HepG2 (cell line): ENCODE measurements at regions not wholly inside any gene's neighbourhood (a gene's known extent, or its start where the extent isn't known, plus 50 kb on each side); places are given as distances from the start of the nearest gene placed in this dataset.

Experiments used
- ATAC-seq: fragments of 200-7000 bp; cut with Tn5 transposase; 3 replicates; pipeline ENCODE4 v1.9.1; 2020; ENCODE audit warnings: mild to moderate bottlenecking, moderate library complexity
- BruUV-seq: library from RNA; stranded (reverse); fragments of 400-500 nt; replicated peaks from 2 replicates; lab custom pipeline; 2021; lab: Mats Ljungman, UMichigan
- CTCF ChIA-PET: fragments of 300-600 bp; formaldehyde crosslinking; extraction: SDS; loops from one replicate; lab custom pipeline; 2021; ENCODE audit warnings: low total read pairs, inconsistent platforms, low intra/inter-chr PET ratio; lab: Yijun Ruan, JAX
- POLR2A ChIA-PET: fragments of 350-600 bp; sonication (Branson Sonifier 250); formaldehyde crosslinking; loops from one replicate; lab custom pipeline; 2020; ENCODE audit warnings: antibody characterized with exemption, inconsistent platforms; lab: Yijun Ruan, JAX
- DNase-seq: peaks from one replicate; pipeline ENCODE4 v3.0.0-alpha.2; 2015; ENCODE audit warnings: low spot score
- FAIRE-seq: peaks from 3 replicates; lab custom pipeline; 2011; peaks lifted over from hg19 to GRCh38; lab: Jason Lieb, UNC
- H2AFZ ChIP-seq: one replicate; pipeline ENCODE4 v1.6.1; 2011; ENCODE audit warnings: low read length, inconsistent platforms
- H3K27ac ChIP-seq: fragments of 300-600 bp; 3 replicates; pipeline ENCODE4 v1.8.0; 2011; ENCODE audit warnings: mixed run types, mild to moderate bottlenecking, mixed read lengths, low read length, inconsistent platforms; ENCODE audit not compliant: insufficient read depth; ENCODE audit errors: extremely low read length
- H3K27me3 ChIP-seq, 2 experiments: fragments of 200-600 bp in 1 of 2; 2 replicates in 1 of 2; 3 replicates in 1 of 2; pipeline versions ENCODE4 v1.6.0 to v1.8.0; 2011; ENCODE audit warnings: low read length in 2 of 2, mild to moderate bottlenecking in 2 of 2, moderate library complexity in 2 of 2, inconsistent platforms in 1 of 2; ENCODE audit not compliant: insufficient read depth in 2 of 2, control insufficient read depth in 1 of 2
- H3K36me3 ChIP-seq, 2 experiments: fragments of 200-600 bp in 1 of 2; replicated peaks in 1 of 2; 2 replicates in 1 of 2; 3 replicates in 1 of 2; pipeline versions ENCODE4 v1.5.1 to v1.8.0; 2011; ENCODE audit warnings: low read length in 2 of 2, inconsistent platforms in 1 of 2; ENCODE audit not compliant: insufficient read depth in 2 of 2, control insufficient read depth in 1 of 2
- H3K4me1 ChIP-seq: 2 replicates; pipeline ENCODE4 v1.5.1; 2012; ENCODE audit warnings: low read length, inconsistent platforms; ENCODE audit not compliant: insufficient read depth
- H3K4me2 ChIP-seq: 2 replicates; pipeline ENCODE4 v1.6.0; 2011; ENCODE audit warnings: low read depth, low read length, inconsistent platforms
- H3K4me3 ChIP-seq, 3 experiments: fragments of 200-600 bp in 1 of 3; sonication (generic), shearing (Covaris generic) in 1 of 3; replicated peaks in 1 of 3; 2 replicates each; pipeline ENCODE4 v1.5.1; 2011 to 2016; ENCODE audit warnings: low read length in 3 of 3, inconsistent platforms in 2 of 3, low read depth in 2 of 3, mild to moderate bottlenecking in 2 of 3, control low read depth in 1 of 3, mixed read lengths in 1 of 3; ENCODE audit not compliant: insufficient read depth in 1 of 3
- H3K79me2 ChIP-seq: one replicate; pipeline ENCODE4 v1.6.1; 2011; ENCODE audit warnings: low read length, inconsistent platforms; ENCODE audit not compliant: insufficient read depth
- H3K9ac ChIP-seq: 2 replicates; pipeline ENCODE4 v1.6.0; 2011; ENCODE audit warnings: mild to moderate bottlenecking, low read depth, low read length, inconsistent platforms; ENCODE audit not compliant: insufficient read depth
- H3K9me3 ChIP-seq: 2 replicates; pipeline ENCODE4 v1.5.1; 2012; ENCODE audit warnings: mild to moderate bottlenecking, low read length
- H4K20me1 ChIP-seq: 2 replicates; pipeline ENCODE4 v1.6.0; 2011; ENCODE audit warnings: inconsistent platforms, mild to moderate bottlenecking, low read length, moderate library complexity; ENCODE audit not compliant: insufficient read depth
- CBX1 ChIP-seq: IDR thresholded peaks from one replicate; pipeline ENCODE4 v1.6.1; 2016; ENCODE audit warnings: antibody characterized with exemption, low read depth
- CHCHD3 ChIP-seq: sonication (generic); formaldehyde crosslinking; IDR thresholded peaks from 2 replicates; pipeline ENCODE4 v1.8.0; 2022; ENCODE audit warnings: mild to moderate bottlenecking, missing genetic modification reagents, moderate library complexity
- KAT2B ChIP-seq: fragments of 150-350 bp; IDR thresholded peaks from 2 replicates; pipeline ENCODE4 v1.6.1; 2014; ENCODE audit warnings: low read depth, low read length, borderline replicate concordance
- KLF16 ChIP-seq, 2 experiments: sonication (generic) in 1 of 2; formaldehyde crosslinking in 1 of 2; IDR thresholded peaks; 2 replicates each; pipeline versions ENCODE4 v1.6.1 to v1.8.0; 2016 to 2023; ENCODE audit warnings: missing genetic modification reagents in 2 of 2, missing compliant biosample characterization in 1 of 2
- PHF20 ChIP-seq: sonication (generic); formaldehyde crosslinking; IDR thresholded peaks from 2 replicates; pipeline ENCODE4 v1.5.0; 2020; ENCODE audit warnings: mild to moderate bottlenecking, missing genetic modification reagents
- RBAK ChIP-seq: sonication (generic); formaldehyde crosslinking; IDR thresholded peaks from 2 replicates; pipeline ENCODE4 v1.5.1; 2020; ENCODE audit warnings: mild to moderate bottlenecking, missing genetic modification reagents
- SMC3 ChIP-seq: IDR thresholded peaks from 2 replicates; pipeline ENCODE4 v1.6.1; 2011; ENCODE audit warnings: low read length, improper control_type of control experiment
- SP2 ChIP-seq: sonication (generic); formaldehyde crosslinking; IDR thresholded peaks from 2 replicates; pipeline ENCODE4 v1.5.1; 2020; ENCODE audit warnings: mild to moderate bottlenecking, missing genetic modification reagents
- TOE1 ChIP-seq: sonication (generic); formaldehyde crosslinking; IDR thresholded peaks from 2 replicates; pipeline ENCODE4 v1.4.0; 2020; ENCODE audit warnings: mild to moderate bottlenecking, missing genetic modification reagents
- ZC3H13 ChIP-seq: sonication (generic); formaldehyde crosslinking; IDR thresholded peaks from 2 replicates; pipeline ENCODE4 v1.8.1; 2023; ENCODE audit warnings: mild to moderate bottlenecking, missing genetic modification reagents, moderate library complexity
- ZNF468 ChIP-seq: sonication (generic); formaldehyde crosslinking; IDR thresholded peaks from 2 replicates; pipeline ENCODE4 v1.8.0; 2022; ENCODE audit warnings: mild to moderate bottlenecking, moderate library complexity, missing genetic modification reagents
- ZNF510 ChIP-seq: sonication (generic); formaldehyde crosslinking; IDR thresholded peaks from 2 replicates; pipeline ENCODE4 v1.4.0; 2020; ENCODE audit warnings: low read depth, mild to moderate bottlenecking, missing genetic modification reagents
- ZNF615 ChIP-seq: sonication (generic); formaldehyde crosslinking; IDR thresholded peaks from 2 replicates; pipeline ENCODE4 v1.5.0; 2020; ENCODE audit warnings: mild to moderate bottlenecking, missing genetic modification reagents, borderline replicate concordance
- WGBS: methylation state at CpG from one replicate; pipeline ENCODE4 v1.1.6; 2017; ENCODE audit warnings: low lambda C conversion rate; 5-methylcytosine and 5-hydroxymethylcytosine counted together
- in situ Hi-C: cut with HindIII; loops from 2 replicates; pipeline ENCODE4 v1.10.0; 2017; ENCODE audit warnings: low pct_unique_long_range_greater_than_20kb; ENCODE audit not compliant: extremely low pct_ligation_motif_present
- intact Hi-C: fragments of 100-400 bp; cut with micrococcal nuclease; formaldehyde crosslinking; loops from one replicate; pipeline ENCODE4 v1.10.0; 2022; ENCODE audit not compliant: unreplicated experiment
- TF ChIP-seq, protein P1 (sequence below): sonication (generic); formaldehyde crosslinking; IDR thresholded peaks from 2 replicates; pipeline ENCODE4 v1.4.0; 2020; ENCODE audit warnings: missing genetic modification reagents, borderline replicate concordance

DNA sequence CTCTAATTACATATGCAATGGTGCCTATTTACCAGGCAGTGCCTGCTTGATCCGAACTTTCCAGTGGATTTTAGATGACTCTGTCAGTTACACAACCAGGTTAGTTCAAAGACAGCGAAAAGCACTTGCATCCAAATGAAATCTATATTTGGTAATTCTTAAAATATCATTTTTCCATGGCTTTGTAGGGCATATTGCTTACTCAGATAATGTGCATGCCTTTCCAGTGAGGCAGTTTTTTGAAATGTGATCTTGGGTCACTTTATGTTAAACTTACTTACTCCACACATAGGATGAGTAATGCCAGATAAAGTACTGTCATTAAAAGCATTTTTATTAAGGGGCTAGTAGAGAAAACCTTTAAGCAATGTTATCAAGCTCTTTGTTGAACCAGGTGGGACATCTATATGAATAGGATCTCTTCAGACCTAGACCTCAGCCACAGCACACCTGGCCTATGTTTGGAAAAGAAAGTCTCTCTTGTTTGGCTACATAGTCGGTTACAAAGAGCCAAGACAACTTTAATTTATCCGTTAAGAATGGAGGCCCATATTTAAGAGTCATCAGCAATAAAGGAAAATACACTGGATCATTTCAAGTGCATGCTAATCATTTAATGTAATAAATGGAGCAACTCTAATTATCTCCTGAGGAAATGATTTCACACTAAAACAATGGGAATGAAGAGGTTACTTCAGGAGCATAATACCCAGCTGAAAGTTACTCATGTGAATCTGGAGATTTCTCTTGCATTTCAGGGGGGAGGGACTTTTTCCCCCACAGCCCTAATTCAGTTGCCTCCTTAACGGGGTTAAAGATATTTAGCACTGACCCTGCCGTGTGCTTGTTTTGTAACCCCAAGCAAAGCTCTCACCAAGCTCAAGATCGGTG lies 56.3 kb upstream of the TMCO5A start:
- Histone ChIP-seq H3K27ac (no peak overlapping the region), H4K20me1 (no peaks in the 10 kb centered on the region), H3K9me3 (no peaks in the 10 kb centered on the region), H3K36me3 (no peaks in the 10 kb centered on the region), H3K4me1 (no peaks in the 10 kb centered on the region), H3K9ac (no peak overlapping the region), H2AFZ (no peak overlapping the region), H3K4me2 (no peak overlapping the region), H3K79me2 (no peaks in the 10 kb centered on the region), H3K27me3 (no peaks in the 10 kb centered on the region), H3K4me3 (no peak overlapping the region)
- no TSS peak for BruUV-seq
- FAIRE-seq (no peak), ATAC-seq (no peak), DNase-seq (no peak)
- TF ChIP-seq CHCHD3 (CRISPR knock-in tag): no peak
- WGBS: under 1% methylated on average over 7 of the region's 7 CpGs
- POLR2A ChIA-PET: no interaction called here
- in situ Hi-C loops (loop anchor here (25.0 kb wide), 2 partner anchors 991 to 1366 kb away; no protein-coding TSS in a partner anchor), intact Hi-C loops (no loop called here)
- CTCF ChIA-PET: no interaction called here

DNA sequence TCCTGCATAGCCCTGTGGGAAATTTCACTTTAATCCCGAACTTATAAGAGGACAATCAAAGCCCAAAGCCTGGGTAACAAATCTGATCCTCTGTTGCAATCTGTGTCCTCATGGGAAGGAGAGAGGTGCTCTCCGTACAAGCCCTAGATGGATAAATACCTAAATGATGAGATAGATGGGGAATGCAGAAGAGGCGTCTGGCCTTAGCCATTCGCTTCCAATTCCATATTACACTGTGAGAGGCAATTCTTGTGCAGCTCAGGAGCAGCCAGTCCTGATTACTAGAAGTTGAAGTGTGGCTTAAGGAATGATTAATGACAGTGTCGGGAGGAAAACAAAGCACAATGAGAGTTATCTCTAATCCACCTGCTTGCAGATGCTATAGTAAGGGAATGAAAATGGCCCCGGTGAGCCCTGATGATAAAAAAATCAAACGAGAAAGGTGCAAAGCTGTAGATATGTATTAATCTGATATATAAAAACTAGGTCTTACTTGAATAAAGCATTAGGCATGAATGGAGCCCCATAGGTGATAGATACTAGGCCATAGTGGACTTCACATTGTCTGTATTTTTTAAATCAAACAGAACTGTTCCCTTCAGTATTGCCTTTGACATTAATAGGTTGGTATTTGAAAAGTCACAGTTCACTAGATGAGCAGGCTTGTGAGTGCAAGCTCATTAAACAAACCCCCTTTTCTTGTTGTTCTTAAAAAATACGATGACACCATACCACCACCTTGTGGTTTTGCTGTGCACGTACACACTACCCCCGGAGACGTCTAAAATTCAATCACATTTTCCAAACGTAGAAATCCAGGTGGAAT lies 54.2 kb upstream of the TMCO5A start:
- H4K20me1 ChIP-seq: no peaks in the 10 kb centered on the region
- no TSS peak for BruUV-seq
- FAIRE-seq: peak; percentile 50
- peak; percentile 52 for ATAC-seq
- H3K4me2 ChIP-seq: no peak overlapping the region
- ChIA-PET CTCF (interaction anchor here (0.7 to 1.8 kb wide), 3 partner anchors 197 to 676 kb away, joined by 3 to 4 read pairs (median 3); no protein-coding TSS in a partner anchor), POLR2A (no interaction called here)
- in situ Hi-C loops: loop anchor here (25.0 kb wide), 2 partner anchors 993 to 1368 kb away; no protein-coding TSS in a partner anchor
- H3K4me1 ChIP-seq: no peaks in the 10 kb centered on the region
- intact Hi-C loops: loop anchor here (1.0 to 10.0 kb wide), 3 partner anchors 198 to 997 kb away; no protein-coding TSS in a partner anchor
- no peaks in the 10 kb centered on the region for H3K79me2 ChIP-seq
- DNase-seq: peak; percentile 7
- 4% methylated on average over 12 of the region's 12 CpGs for WGBS
- H2AFZ ChIP-seq: no peak overlapping the region
- no peaks in the 10 kb centered on the region for H3K9me3 ChIP-seq
- H3K27me3 ChIP-seq: no peaks in the 10 kb centered on the region
- H3K36me3 ChIP-seq: no peaks in the 10 kb centered on the region
- no peak overlapping the region for H3K27ac ChIP-seq
- no peak overlapping the region for H3K4me3 ChIP-seq
- H3K9ac ChIP-seq: no peak overlapping the region
- TF ChIP-seq, protein P1, sequence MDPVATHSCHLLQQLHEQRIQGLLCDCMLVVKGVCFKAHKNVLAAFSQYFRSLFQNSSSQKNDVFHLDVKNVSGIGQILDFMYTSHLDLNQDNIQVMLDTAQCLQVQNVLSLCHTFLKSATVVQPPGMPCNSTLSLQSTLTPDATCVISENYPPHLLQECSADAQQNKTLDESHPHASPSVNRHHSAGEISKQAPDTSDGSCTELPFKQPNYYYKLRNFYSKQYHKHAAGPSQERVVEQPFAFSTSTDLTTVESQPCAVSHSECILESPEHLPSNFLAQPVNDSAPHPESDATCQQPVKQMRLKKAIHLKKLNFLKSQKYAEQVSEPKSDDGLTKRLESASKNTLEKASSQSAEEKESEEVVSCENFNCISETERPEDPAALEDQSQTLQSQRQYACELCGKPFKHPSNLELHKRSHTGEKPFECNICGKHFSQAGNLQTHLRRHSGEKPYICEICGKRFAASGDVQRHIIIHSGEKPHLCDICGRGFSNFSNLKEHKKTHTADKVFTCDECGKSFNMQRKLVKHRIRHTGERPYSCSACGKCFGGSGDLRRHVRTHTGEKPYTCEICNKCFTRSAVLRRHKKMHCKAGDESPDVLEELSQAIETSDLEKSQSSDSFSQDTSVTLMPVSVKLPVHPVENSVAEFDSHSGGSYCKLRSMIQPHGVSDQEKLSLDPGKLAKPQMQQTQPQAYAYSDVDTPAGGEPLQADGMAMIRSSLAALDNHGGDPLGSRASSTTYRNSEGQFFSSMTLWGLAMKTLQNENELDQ: no peak
- no peak for TF ChIP-seq PHF20 (CRISPR knock-in tag)
- TF ChIP-seq CBX1: no peak
- no peak for TF ChIP-seq RBAK (CRISPR knock-in tag)
- no peak for TF ChIP-seq SP2
- no peak for TF ChIP-seq KLF16 (CRISPR knock-in tag; IDR thresholded peaks at IDR 0.05)
- TF ChIP-seq KAT2B: no peak
- peak; percentile 56 for TF ChIP-seq SMC3
- no peak for TF ChIP-seq TOE1 (CRISPR knock-in tag)
- TF ChIP-seq ZC3H13: no peak
- TF ChIP-seq ZNF615: no peak
- no peak for TF ChIP-seq ZNF468 (CRISPR knock-in tag)
- TF ChIP-seq ZNF510 (CRISPR knock-in tag): no peak
